H1 (cell line): ENCODE measurements at regions not wholly inside any gene's neighbourhood (a gene's known extent, or its start where the extent isn't known, plus 50 kb on each side); places are given as distances from the start of the nearest gene placed in this dataset.
"Not testable (repeated sequence)": the region's sequence is repeated elsewhere in the genome, so short reads cannot be mapped to it uniquely, and the experiment has no call there.

Experiments
- CBX8 ChIP-seq: fragments of 300-800, 300-1000 bp; sonication (generic); IDR thresholded peaks from 2 replicates; pipeline ENCODE4 v1.7.1; 2016; ENCODE audit warnings: low read depth, low read length, borderline replicate concordance
- JUND ChIP-seq: IDR thresholded peaks from 2 replicates; pipeline ENCODE4 v1.6.1; 2011; ENCODE audit warnings: mild to moderate bottlenecking, improper control_type of control experiment, low read length
- POLR2A ChIP-seq, 2 experiments: IDR thresholded peaks; 1 replicate in 1 of 2; 2 replicates in 1 of 2; pipeline ENCODE4 v1.6.1; 2011; ENCODE audit warnings: low read depth in 2 of 2, low read length in 2 of 2, mild to moderate bottlenecking in 2 of 2; ENCODE audit errors: control extremely low read depth in 1 of 2
- POLR2AphosphoS5 ChIP-seq: IDR thresholded peaks from 2 replicates; pipeline ENCODE4 v1.6.1; 2011; ENCODE audit warnings: low read depth, low read length
- RFX5 ChIP-seq: IDR thresholded peaks from 2 replicates; pipeline ENCODE4 v1.6.1; 2011; ENCODE audit warnings: low read depth, low read length, improper control_type of control experiment, borderline replicate concordance
- TBP ChIP-seq: IDR thresholded peaks from 2 replicates; pipeline ENCODE4 v1.6.1; 2011; ENCODE audit warnings: low read depth, low read length, improper control_type of control experiment
- YY1 ChIP-seq: IDR thresholded peaks from 2 replicates; pipeline ENCODE4 v1.6.1; 2011; ENCODE audit warnings: low read depth, mild to moderate bottlenecking, low read length
- TF ChIP-seq, protein P1 (sequence below), 3 experiments: IDR thresholded peaks; 1 replicate in 2 of 3; 2 replicates in 1 of 3; pipeline versions ENCODE4 v1.5.1 to v1.6.1; 2011; ENCODE audit warnings: low read length in 3 of 3, mild to moderate bottlenecking in 3 of 3, inconsistent platforms in 2 of 3, low read depth in 1 of 3, moderate library complexity in 1 of 3; ENCODE audit not compliant: insufficient read depth in 1 of 3; ENCODE audit errors: control extremely low read depth in 1 of 3
- TF ChIP-seq, protein P2 (sequence below): IDR thresholded peaks from 2 replicates; pipeline ENCODE4 v1.6.1; 2011; ENCODE audit warnings: low read depth, mild to moderate bottlenecking, low read length; ENCODE audit not compliant: insufficient read depth

DNA sequence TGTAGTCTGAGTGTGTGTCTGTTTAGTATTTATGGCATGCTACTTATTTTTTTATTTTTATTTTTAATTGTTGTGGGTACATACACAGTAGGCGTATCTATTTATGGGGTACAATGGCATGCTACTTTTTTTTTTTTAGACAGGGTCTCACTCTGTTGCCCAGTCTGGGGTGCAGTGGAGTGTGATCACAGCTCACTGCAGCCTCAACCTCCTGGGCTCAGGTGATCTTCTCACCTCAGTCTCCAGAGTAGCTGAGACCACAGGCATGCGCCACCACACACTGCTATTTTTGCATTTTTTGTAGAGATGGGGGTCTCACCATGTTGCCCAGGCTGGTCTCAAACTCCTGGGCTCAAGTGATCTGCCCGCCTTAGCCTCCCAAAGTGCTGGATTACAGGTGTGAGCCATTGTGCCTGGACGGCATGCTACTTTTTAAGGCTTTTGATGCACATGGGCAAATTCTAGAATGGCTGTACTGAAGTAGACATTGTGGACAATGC is 124.2 kb downstream of the KCNRG start:
- TF ChIP-seq RFX5; POLR2A (IDR thresholded peaks at IDR 0.05; ENCODE audit: control extremely low read depth in 1 of 2, low read depth in 2 of 2, low read length in 2 of 2); TBP; JUND; POLR2AphosphoS5; YY1; CBX8: not testable (repeated sequence)
- TF ChIP-seq, protein P1, sequence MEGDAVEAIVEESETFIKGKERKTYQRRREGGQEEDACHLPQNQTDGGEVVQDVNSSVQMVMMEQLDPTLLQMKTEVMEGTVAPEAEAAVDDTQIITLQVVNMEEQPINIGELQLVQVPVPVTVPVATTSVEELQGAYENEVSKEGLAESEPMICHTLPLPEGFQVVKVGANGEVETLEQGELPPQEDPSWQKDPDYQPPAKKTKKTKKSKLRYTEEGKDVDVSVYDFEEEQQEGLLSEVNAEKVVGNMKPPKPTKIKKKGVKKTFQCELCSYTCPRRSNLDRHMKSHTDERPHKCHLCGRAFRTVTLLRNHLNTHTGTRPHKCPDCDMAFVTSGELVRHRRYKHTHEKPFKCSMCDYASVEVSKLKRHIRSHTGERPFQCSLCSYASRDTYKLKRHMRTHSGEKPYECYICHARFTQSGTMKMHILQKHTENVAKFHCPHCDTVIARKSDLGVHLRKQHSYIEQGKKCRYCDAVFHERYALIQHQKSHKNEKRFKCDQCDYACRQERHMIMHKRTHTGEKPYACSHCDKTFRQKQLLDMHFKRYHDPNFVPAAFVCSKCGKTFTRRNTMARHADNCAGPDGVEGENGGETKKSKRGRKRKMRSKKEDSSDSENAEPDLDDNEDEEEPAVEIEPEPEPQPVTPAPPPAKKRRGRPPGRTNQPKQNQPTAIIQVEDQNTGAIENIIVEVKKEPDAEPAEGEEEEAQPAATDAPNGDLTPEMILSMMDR (IDR thresholded peaks at IDR 0.05; ENCODE audit: control extremely low read depth in 1 of 3, insufficient read depth in 1 of 3, low read depth in 1 of 3, low read length in 3 of 3), result not testable (repeated sequence)
- TF ChIP-seq, protein P2, sequence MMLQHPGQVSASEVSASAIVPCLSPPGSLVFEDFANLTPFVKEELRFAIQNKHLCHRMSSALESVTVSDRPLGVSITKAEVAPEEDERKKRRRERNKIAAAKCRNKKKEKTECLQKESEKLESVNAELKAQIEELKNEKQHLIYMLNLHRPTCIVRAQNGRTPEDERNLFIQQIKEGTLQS, result not testable (repeated sequence)
